HEK293T (cell line): ENCODE measurements at regions not wholly inside any gene's neighbourhood (a gene's known extent, or its start where the extent isn't known, plus 50 kb on each side); places are given as distances from the start of the nearest gene placed in this dataset.

ENCODE experiments used
- FOXA1 ChIP-seq: fragments of 450-650 bp; IDR thresholded peaks from 2 replicates; pipeline ENCODE4 v1.6.1; 2016; ENCODE audit warnings: mild to moderate bottlenecking
- L3MBTL2 ChIP-seq: fragments of 450-650 bp; conservative IDR thresholded peaks from 2 replicates; pipeline ENCODE4 v1.6.1; 2016; ENCODE audit warnings: mild to moderate bottlenecking
- NFRKB ChIP-seq: fragments of 450-650 bp; IDR thresholded peaks from 2 replicates; pipeline ENCODE4 v1.6.1; 2016; ENCODE audit warnings: mild to moderate bottlenecking, moderate library complexity
- SP1 ChIP-seq: fragments of 450-650 bp; IDR thresholded peaks from 2 replicates; pipeline ENCODE4 v1.6.1; 2017

DNA sequence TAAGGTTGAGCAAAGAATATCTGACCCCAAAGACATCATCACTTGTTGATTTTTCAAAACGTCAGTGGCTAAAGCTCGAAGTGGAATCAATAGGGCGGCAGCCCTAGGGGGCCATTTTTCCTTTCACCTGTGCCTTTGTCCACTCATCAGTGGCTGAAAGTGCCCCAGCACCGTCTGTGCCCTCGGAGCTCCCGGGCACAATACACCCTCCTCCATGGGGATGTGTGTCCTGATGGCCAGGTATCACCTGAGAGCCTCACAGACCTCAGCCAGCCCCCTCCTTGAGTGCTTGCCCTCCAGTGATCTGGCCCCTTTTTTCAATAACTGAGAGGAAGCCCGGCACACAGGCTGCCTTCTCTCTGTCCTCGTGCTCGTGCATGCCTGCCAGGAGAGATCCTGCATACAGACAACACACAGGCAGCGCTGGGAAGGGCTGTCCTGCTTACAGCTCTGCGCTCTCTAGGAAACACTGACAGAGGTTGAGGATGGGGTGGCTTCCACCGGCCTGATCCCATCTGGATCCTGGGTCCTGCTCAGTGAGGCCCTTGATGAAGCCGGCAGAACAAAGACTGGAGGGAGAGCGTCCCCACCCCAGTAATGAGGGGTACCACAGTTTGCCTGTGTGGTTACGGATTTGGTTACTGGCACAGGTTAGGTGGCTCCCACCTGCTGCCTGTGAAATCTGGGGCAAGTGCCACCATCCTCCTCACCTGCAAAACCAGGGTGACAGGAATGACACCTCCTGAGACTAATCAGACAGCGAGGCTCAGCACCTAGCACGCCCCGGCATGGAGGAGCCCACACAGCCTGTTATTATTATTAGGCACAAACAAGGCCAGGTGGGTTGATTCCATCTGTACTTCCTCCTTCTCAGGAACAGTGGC lies 197.5 kb upstream of the RAB6C start:
- TF ChIP-seq NFRKB, result no peak
- no peak for TF ChIP-seq SP1
- TF ChIP-seq FOXA1, result no peak
- TF ChIP-seq L3MBTL2, result no peak
